ENCODE measurements at regions not wholly inside any gene's neighbourhood (a gene's known extent, or its start where the extent isn't known, plus 50 kb on each side); places are given as distances from the start of the nearest gene placed in this dataset.

DNA sequence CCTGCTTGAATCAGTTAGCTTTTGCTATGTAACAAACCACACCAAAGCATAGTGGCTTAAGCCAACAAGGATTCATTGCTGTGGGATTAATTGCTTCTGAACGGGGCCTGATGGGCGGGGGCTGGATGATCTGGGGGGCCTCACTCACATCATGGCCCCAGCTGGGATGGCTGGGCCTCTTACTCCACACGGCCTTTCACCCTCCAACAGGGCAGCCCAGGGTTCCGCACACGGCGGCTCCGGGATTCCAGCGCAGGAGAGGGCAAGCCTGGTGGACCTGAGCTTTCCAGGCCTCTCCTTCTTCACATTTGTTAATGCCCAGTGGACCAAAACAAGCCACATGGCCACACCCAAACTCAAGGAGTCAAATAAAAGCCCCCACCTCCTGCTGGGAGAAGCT lies 86.3 kb upstream of the PHLPP1 start:
- TF ChIP-seq, protein P1, sequence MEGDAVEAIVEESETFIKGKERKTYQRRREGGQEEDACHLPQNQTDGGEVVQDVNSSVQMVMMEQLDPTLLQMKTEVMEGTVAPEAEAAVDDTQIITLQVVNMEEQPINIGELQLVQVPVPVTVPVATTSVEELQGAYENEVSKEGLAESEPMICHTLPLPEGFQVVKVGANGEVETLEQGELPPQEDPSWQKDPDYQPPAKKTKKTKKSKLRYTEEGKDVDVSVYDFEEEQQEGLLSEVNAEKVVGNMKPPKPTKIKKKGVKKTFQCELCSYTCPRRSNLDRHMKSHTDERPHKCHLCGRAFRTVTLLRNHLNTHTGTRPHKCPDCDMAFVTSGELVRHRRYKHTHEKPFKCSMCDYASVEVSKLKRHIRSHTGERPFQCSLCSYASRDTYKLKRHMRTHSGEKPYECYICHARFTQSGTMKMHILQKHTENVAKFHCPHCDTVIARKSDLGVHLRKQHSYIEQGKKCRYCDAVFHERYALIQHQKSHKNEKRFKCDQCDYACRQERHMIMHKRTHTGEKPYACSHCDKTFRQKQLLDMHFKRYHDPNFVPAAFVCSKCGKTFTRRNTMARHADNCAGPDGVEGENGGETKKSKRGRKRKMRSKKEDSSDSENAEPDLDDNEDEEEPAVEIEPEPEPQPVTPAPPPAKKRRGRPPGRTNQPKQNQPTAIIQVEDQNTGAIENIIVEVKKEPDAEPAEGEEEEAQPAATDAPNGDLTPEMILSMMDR (IDR thresholded peaks at IDR 0.05; ENCODE audit: insufficient read depth, low read depth, low read length, missing control alignments): no peak
- DNase-seq (ENCODE audit: low read depth): no peak
- no peak overlapping the region for H3K4me3 ChIP-seq (ENCODE audit: low read length)

DNA sequence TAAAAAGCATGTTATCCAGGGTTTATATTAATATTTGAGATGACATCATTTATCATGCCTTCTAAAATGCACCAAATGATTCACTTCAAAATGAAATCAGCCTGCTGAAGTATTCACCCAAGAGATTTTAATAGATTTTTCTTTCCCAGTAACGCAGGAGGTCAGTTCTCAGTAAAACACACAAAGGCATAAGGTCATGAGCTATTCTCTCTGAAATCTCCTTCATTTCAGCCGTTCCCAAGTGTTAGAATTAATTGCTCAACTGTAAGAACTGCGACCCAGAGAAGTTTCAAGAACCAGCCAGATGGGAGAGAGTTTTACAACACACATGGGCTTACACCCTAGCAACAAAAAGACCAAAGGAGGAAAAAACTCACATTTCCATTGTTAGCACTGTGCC lies 84.2 kb upstream of the PHLPP1 start:
- DNase-seq (ENCODE audit: low read depth): no peak
- H3K4me3 ChIP-seq (ENCODE audit: low read length): no peak overlapping the region
- TF ChIP-seq, protein P1 (IDR thresholded peaks at IDR 0.05; ENCODE audit: insufficient read depth, low read depth, low read length, missing control alignments): no peak

DNA sequence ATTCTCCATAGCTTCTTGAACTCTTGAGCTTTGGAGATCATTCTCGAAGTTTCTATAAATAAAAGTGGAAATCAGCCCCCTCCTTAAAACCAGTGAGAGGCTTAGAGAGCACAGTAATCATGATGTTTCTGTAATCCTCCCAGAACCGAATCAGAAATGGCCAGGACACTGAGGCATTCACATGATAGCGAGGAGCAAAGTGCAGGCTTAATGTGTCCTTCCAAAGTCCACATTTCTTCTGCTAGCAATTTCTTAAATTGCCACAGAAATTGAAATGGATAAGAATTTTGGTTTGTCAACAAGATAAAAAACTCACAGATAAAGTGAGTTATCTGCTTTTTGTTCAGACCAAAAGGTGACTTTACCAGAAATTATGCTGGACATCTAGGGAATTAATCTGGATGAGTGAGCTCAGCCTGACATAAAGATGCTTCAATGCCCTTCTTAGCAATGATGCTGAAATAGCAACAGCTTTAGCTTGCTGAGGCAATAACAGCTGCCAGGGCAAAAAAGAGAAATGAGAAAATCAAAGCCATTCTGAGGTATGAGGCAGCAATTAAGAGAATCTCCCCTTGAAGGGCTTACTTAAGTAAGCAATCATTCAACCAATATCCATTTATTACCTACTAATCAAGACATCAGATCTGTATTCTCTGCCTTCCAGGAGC lies 82.4 kb upstream of the PHLPP1 start:
- no peak overlapping the region for H3K4me3 ChIP-seq (ENCODE audit: low read length)
- TF ChIP-seq, protein P1 (IDR thresholded peaks at IDR 0.05; ENCODE audit: insufficient read depth, low read depth, low read length, missing control alignments): no peak
- DNase-seq (ENCODE audit: low read depth): no peak

DNA sequence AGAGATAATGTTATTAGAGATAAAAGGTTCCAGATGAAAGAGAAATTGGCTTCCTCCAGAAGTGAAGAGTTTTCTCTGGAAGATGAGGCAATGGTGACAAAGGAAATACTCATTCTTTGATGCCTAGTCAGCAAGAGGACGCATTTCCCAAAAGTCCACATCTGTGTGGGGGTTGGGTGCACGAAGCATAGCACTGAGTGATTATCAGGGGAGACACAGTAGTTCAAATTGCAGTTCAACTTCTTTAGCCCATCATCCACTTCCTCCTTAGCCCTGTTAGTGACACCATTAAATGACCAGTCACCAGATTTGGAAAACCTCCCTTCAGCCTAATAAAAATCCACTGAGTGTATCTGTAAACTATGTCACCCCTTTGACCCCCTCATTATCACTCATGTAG lies 80.9 kb upstream of the PHLPP1 start:
- TF ChIP-seq, protein P1 (IDR thresholded peaks at IDR 0.05; ENCODE audit: insufficient read depth, low read depth, low read length, missing control alignments): no peak
- H3K4me3 ChIP-seq (ENCODE audit: low read length): no peak overlapping the region
- no peak for DNase-seq (ENCODE audit: low read depth)

DNA sequence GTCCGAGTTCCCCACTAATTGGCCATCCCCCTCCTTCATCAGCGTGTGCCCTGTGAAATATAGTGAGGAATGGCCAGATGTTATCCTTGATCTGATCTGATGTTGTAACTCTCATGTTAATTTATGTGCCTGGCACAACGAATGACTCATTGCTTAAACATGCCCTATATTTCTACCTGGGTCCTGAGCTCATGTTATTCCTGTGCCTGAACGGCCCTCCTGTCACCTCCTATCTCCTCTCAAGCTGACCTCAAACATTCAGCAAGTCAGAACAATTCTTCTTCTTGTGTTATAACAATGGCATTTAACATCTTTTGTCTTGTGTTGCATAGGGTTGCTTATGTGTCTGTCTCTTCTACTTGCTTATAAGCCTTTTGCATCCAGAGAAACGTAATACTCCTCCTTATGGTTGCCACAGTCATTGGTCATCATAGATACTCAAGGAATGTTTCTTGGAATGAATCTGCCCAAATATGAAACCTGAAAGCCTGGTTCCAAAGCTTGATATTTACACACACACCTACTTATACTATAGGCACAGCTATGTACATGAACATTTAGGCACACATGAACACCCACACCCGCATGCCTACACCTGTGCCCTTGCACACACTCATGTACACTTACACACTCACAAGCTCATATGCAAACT lies 80.2 kb upstream of the PHLPP1 start:
- peak; percentile 93 for DNase-seq (ENCODE audit: low read depth)
- H3K4me3 ChIP-seq (ENCODE audit: low read length): no peak overlapping the region
- TF ChIP-seq, protein P1 (IDR thresholded peaks at IDR 0.05; ENCODE audit: insufficient read depth, low read depth, low read length, missing control alignments): no peak

DNA sequence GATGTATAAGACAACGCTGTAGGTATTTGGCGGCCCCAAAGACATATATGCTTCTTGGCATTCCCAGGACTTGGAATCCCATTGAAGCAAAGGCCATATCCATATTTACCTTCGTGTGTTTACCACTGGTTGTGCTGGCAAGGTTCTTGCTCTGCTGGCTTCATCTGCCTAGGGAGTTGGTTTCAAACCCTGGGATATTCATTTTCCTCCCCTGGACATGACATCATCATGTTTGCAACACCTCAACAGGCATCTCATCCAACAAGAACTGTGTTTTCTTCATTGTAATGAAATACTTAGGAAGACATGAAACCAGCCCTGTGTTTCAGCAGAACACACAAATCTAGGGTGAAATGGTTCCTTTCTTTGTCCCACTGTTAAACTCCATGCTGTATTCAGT lies 77.9 kb upstream of the PHLPP1 start:
- peak; percentile 57 for DNase-seq (ENCODE audit: low read depth)
- H3K4me3 ChIP-seq (ENCODE audit: low read length): no peak overlapping the region
- TF ChIP-seq, protein P1 (IDR thresholded peaks at IDR 0.05; ENCODE audit: insufficient read depth, low read depth, low read length, missing control alignments): no peak

Measured in epithelial cell of esophagus (primary cell).